IPS-18c (cell line): ENCODE measurements at regions not wholly inside any gene's neighbourhood (a gene's known extent, or its start where the extent isn't known, plus 50 kb on each side); places are given as distances from the start of the nearest gene placed in this dataset.

Source experiments
- H3K4me3 ChIP-seq: 2 replicates; pipeline ENCODE4 v1.7.0; 2013; ENCODE audit warnings: low read depth, mild to moderate bottlenecking, low read length, moderate library complexity; ENCODE audit not compliant: insufficient read depth
- H3K9me3 ChIP-seq: one replicate; pipeline ENCODE4 v1.6.1; 2013; ENCODE audit warnings: mild to moderate bottlenecking, low read length, moderate library complexity; ENCODE audit not compliant: control insufficient read depth, insufficient read depth

- H3K4me3 ChIP-seq, result no peak overlapping the region
- no peaks in the 10 kb centered on the region for H3K9me3 ChIP-seq
These were observed 725.0 kb downstream of the PRELID2 start for GRCh38 chr5:145110181-145110580.

GRCh38 chr5:145105384-145105783 lies 729.8 kb downstream of the PRELID2 start:
- Histone ChIP-seq H3K4me3 (no peak overlapping the region), H3K9me3 (no peaks in the 10 kb centered on the region)

- H3K4me3 ChIP-seq, result no peak overlapping the region
- no peaks in the 10 kb centered on the region for H3K9me3 ChIP-seq
These were observed 731.0 kb downstream of the PRELID2 start for GRCh38 chr5:145104106-145104505.

- no peaks in the 10 kb centered on the region for H3K9me3 ChIP-seq
- no peak overlapping the region for H3K4me3 ChIP-seq
These were observed 733.9 kb downstream of the PRELID2 start for GRCh38 chr5:145101246-145101645.

GRCh38 chr5:145090115-145090514 lies 745.0 kb downstream of the PRELID2 start:
- no peak overlapping the region for H3K4me3 ChIP-seq
- H3K9me3 ChIP-seq, result no peaks in the 10 kb centered on the region

GRCh38 chr5:145084834-145085233 lies 750.3 kb downstream of the PRELID2 start:
- Histone ChIP-seq H3K4me3 (no peak overlapping the region), H3K9me3 (no peaks in the 10 kb centered on the region)

GRCh38 chr5:145077028-145077427 lies 758.1 kb downstream of the PRELID2 start:
- H3K4me3 ChIP-seq, result no peak overlapping the region
- no peaks in the 10 kb centered on the region for H3K9me3 ChIP-seq

GRCh38 chr5:145076040-145076439 lies 759.1 kb downstream of the PRELID2 start:
- no peaks in the 10 kb centered on the region for H3K9me3 ChIP-seq
- H3K4me3 ChIP-seq, result no peak overlapping the region

- H3K9me3 ChIP-seq, result no peaks in the 10 kb centered on the region
- H3K4me3 ChIP-seq, result no peak overlapping the region
These were observed 762.3 kb downstream of the PRELID2 start for GRCh38 chr5:145072889-145073288.

- Histone ChIP-seq H3K4me3 (no peak overlapping the region), H3K9me3 (no peaks in the 10 kb centered on the region)
These were observed 766.4 kb downstream of the PRELID2 start for GRCh38 chr5:145068721-145069120.

- Histone ChIP-seq H3K4me3 (no peak overlapping the region), H3K9me3 (no peaks in the 10 kb centered on the region)
These were observed 772.7 kb downstream of the PRELID2 start for GRCh38 chr5:145062280-145063062.

- Histone ChIP-seq H3K9me3 (no peaks in the 10 kb centered on the region), H3K4me3 (no peak overlapping the region)
These were observed 778.3 kb downstream of the PRELID2 start for GRCh38 chr5:145056800-145057199.

- Histone ChIP-seq H3K9me3 (no peaks in the 10 kb centered on the region), H3K4me3 (no peak overlapping the region)
These were observed 785.0 kb downstream of the PRELID2 start for GRCh38 chr5:145050181-145050580.

- H3K9me3 ChIP-seq, result no peaks in the 10 kb centered on the region
These were observed 790.2 kb downstream of the PRELID2 start for GRCh38 chr5:145044970-145045369.

GRCh38 chr5:145028626-145029025 lies 806.5 kb downstream of the PRELID2 start:
- Histone ChIP-seq H3K9me3 (no peaks in the 10 kb centered on the region), H3K4me3 (no peak overlapping the region)

More at GRCh38 chr5:145044970-145045369, 790.2 kb downstream of the PRELID2 start:
- H3K4me3 ChIP-seq, result no peak overlapping the region

- no peak overlapping the region for H3K4me3 ChIP-seq
- no peaks in the 10 kb centered on the region for H3K9me3 ChIP-seq
These were observed 807.9 kb downstream of the PRELID2 start for GRCh38 chr5:145027286-145027685.

GRCh38 chr5:145025775-145026174 lies 809.4 kb downstream of the PRELID2 start:
- Histone ChIP-seq H3K4me3 (no peak overlapping the region), H3K9me3 (no peaks in the 10 kb centered on the region)

GRCh38 chr5:145015146-145015545 lies 820.0 kb downstream of the PRELID2 start:
- H3K4me3 ChIP-seq, result no peak overlapping the region
- H3K9me3 ChIP-seq, result no peaks in the 10 kb centered on the region

- no peak overlapping the region for H3K4me3 ChIP-seq
- no peaks in the 10 kb centered on the region for H3K9me3 ChIP-seq
These were observed 821.0 kb downstream of the PRELID2 start for GRCh38 chr5:145014109-145014508.
